ENCODE measurements at regions not wholly inside any gene's neighbourhood (a gene's known extent, or its start where the extent isn't known, plus 50 kb on each side); places are given as distances from the start of the nearest gene placed in this dataset.
A peak's percentile ranks its signal among the peaks of the same experiment; 100 is the strongest.

GRCh38 chr14:100472491-100472890 is 114.7 kb downstream of the BEGAIN start:
- H3K4me2 ChIP-seq = peak overlapping the region; percentile 51; the same call in 1 of the 2 replicates
- intact Hi-C loops (cut with micrococcal nuclease; ENCODE audit: unreplicated experiment) = no loop called here
- CTCF ChIA-PET = no interaction called here
- POLR2A ChIA-PET (ENCODE audit: unreplicated experiment) = no interaction called here
- no peaks in the 10 kb centered on the region for H3K36me3 ChIP-seq (ENCODE audit: low read depth)
- H3K4me3 ChIP-seq = no peak overlapping the region
- H4K20me1 ChIP-seq (ENCODE audit: insufficient read depth) = 0 out of 2 replicates have a peak, but pooled peaks cover 4% of the 10 kb centered on the region
- H3K79me2 ChIP-seq (ENCODE audit: low read depth) = no peaks in the 10 kb centered on the region
- TF ChIP-seq, protein P1, sequence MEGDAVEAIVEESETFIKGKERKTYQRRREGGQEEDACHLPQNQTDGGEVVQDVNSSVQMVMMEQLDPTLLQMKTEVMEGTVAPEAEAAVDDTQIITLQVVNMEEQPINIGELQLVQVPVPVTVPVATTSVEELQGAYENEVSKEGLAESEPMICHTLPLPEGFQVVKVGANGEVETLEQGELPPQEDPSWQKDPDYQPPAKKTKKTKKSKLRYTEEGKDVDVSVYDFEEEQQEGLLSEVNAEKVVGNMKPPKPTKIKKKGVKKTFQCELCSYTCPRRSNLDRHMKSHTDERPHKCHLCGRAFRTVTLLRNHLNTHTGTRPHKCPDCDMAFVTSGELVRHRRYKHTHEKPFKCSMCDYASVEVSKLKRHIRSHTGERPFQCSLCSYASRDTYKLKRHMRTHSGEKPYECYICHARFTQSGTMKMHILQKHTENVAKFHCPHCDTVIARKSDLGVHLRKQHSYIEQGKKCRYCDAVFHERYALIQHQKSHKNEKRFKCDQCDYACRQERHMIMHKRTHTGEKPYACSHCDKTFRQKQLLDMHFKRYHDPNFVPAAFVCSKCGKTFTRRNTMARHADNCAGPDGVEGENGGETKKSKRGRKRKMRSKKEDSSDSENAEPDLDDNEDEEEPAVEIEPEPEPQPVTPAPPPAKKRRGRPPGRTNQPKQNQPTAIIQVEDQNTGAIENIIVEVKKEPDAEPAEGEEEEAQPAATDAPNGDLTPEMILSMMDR (conservative IDR thresholded peaks at IDR 0.05) = no peak
- no peak overlapping the region for H2AFZ ChIP-seq
- H3K27me3 ChIP-seq (ENCODE audit: insufficient read depth, low read depth) = no peaks in the 10 kb centered on the region
- DNase-seq = no peak
- no peak overlapping the region for H3K27ac ChIP-seq
- H3K9me2 ChIP-seq (ENCODE audit: insufficient read depth) = no peaks in the 10 kb centered on the region
- no TSS peak for BruUV-seq (replicated peaks)
- H3F3A ChIP-seq (ENCODE audit: insufficient read depth, low read depth) = peaks cover 36% of the 10 kb centered on the region
- peaks cover 47% of the 10 kb centered on the region for H3K4me1 ChIP-seq (replicated peaks; ENCODE audit: insufficient read depth)
- no peaks in the 10 kb centered on the region for H3K9me3 ChIP-seq (ENCODE audit: insufficient read depth, low read depth)

GRCh38 chr14:100473249-100473648 is 114.0 kb downstream of the BEGAIN start:
- H3K27ac ChIP-seq = no peak overlapping the region
- H3F3A ChIP-seq (ENCODE audit: insufficient read depth, low read depth) = peaks cover 41% of the 10 kb centered on the region
- H3K9me2 ChIP-seq (ENCODE audit: insufficient read depth) = no peaks in the 10 kb centered on the region
- no peak for DNase-seq
- ChIA-PET POLR2A (ENCODE audit: unreplicated experiment) (no interaction called here), CTCF (no interaction called here)
- no peak overlapping the region for H3K4me3 ChIP-seq
- H3K36me3 ChIP-seq (ENCODE audit: low read depth) = no peaks in the 10 kb centered on the region
- H3K4me2 ChIP-seq = no peak overlapping the region
- H3K79me2 ChIP-seq (ENCODE audit: low read depth) = no peaks in the 10 kb centered on the region
- no peaks in the 10 kb centered on the region for H3K9me3 ChIP-seq (ENCODE audit: insufficient read depth, low read depth)
- intact Hi-C loops (cut with micrococcal nuclease; ENCODE audit: unreplicated experiment) = no loop called here
- no TSS peak for BruUV-seq (replicated peaks)
- TF ChIP-seq, protein P1 (conservative IDR thresholded peaks at IDR 0.05) = no peak
- TF ChIP-seq EZH2 (IDR thresholded peaks at IDR 0.05; ENCODE audit: low read depth) = no peak
- H3K4me1 ChIP-seq (replicated peaks; ENCODE audit: insufficient read depth) = peaks cover 50% of the 10 kb centered on the region
- H4K20me1 ChIP-seq (ENCODE audit: insufficient read depth) = 0 out of 2 replicates have a peak, but pooled peaks cover 4% of the 10 kb centered on the region
- no peaks in the 10 kb centered on the region for H3K27me3 ChIP-seq (ENCODE audit: insufficient read depth, low read depth)
- H2AFZ ChIP-seq = no peak overlapping the region

DNA sequence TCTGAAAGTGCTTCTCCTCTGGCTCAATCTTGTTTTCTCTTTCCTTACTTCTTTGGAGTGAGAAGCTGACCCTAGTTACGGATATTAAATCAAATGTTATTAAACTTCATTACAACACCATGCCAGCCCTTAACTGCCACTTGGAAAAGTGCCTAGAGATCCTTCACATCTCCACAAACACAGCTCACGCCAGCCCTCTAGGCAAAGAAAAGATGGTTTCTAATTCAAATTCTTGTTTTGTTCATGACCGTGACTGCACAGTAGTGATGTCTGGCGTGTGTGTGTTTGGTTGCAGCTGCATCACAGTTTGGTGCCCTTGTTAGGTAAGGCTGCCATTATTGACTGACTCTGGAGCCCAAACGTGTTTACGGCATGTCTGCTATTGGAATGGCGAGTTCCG is 113.0 kb downstream of the BEGAIN start:
- no peaks in the 10 kb centered on the region for H3K27me3 ChIP-seq (ENCODE audit: insufficient read depth, low read depth)
- H3K9me2 ChIP-seq (ENCODE audit: insufficient read depth) = no peaks in the 10 kb centered on the region
- H3K9me3 ChIP-seq (ENCODE audit: insufficient read depth, low read depth) = no peaks in the 10 kb centered on the region
- 0 out of 2 replicates have a peak, but pooled peaks cover 4% of the 10 kb centered on the region for H4K20me1 ChIP-seq (ENCODE audit: insufficient read depth)
- no peak overlapping the region for H3K4me3 ChIP-seq
- BruUV-seq (replicated peaks) = no TSS peak
- H3F3A ChIP-seq (ENCODE audit: insufficient read depth, low read depth) = peaks cover 41% of the 10 kb centered on the region
- no peak overlapping the region for H3K4me2 ChIP-seq
- POLR2A ChIA-PET (ENCODE audit: unreplicated experiment) = no interaction called here
- no peak for TF ChIP-seq EZH2 (IDR thresholded peaks at IDR 0.05; ENCODE audit: low read depth)
- TF ChIP-seq, protein P1 (conservative IDR thresholded peaks at IDR 0.05) = no peak
- DNase-seq = no peak
- no peak overlapping the region for H2AFZ ChIP-seq
- no peaks in the 10 kb centered on the region for H3K79me2 ChIP-seq (ENCODE audit: low read depth)
- CTCF ChIA-PET = no interaction called here
- H3K36me3 ChIP-seq (ENCODE audit: low read depth) = no peaks in the 10 kb centered on the region
- intact Hi-C loops (cut with micrococcal nuclease; ENCODE audit: unreplicated experiment) = no loop called here
- H3K27ac ChIP-seq = no peak overlapping the region
- peaks cover 54% of the 10 kb centered on the region for H3K4me1 ChIP-seq (replicated peaks; ENCODE audit: insufficient read depth)
